Right cardiac atrium (tissue), 5 donors: ENCODE measurements at regions not wholly inside any gene's neighbourhood (a gene's known extent, or its start where the extent isn't known, plus 50 kb on each side); places are given as distances from the start of the nearest gene placed in this dataset.

Experiments
- ATAC-seq, 2 donors: fragments of 200-7000 bp; cut with Tn5 transposase; one replicate each; pipeline versions ENCODE4 v1.8.0 to v1.9.1; 2020; ENCODE audit warnings: moderate library complexity in 2 of 2, mild to moderate bottlenecking in 1 of 2
- DNase-seq, 3 donors: peaks; one replicate each; pipeline ENCODE4 v3.0.0-alpha.2; 2020
- H3K27ac ChIP-seq: one replicate; pipeline ENCODE4 v1.5.1; 2013; ENCODE audit warnings: mild to moderate bottlenecking, low read length, control low read depth, moderate library complexity
- H3K27me3 ChIP-seq: one replicate; pipeline ENCODE4 v1.6.1; 2013; ENCODE audit not compliant: control insufficient read depth, insufficient read depth
- H3K4me1 ChIP-seq: one replicate; pipeline ENCODE4 v1.6.1; 2013; ENCODE audit warnings: low read length; ENCODE audit not compliant: control insufficient read depth, insufficient read depth
- H3K4me3 ChIP-seq: one replicate; pipeline ENCODE4 v1.5.1; 2013; ENCODE audit warnings: low read length, control low read depth
- H3K9me3 ChIP-seq: one replicate; pipeline ENCODE4 v1.6.1; 2013; ENCODE audit warnings: low read length; ENCODE audit not compliant: control insufficient read depth
- WGBS: extraction: QIAGEN DNeasy Blood & Tissue Kit; methylation state at CpG from one replicate; pipeline ENCODE4 v1.1.7; 2013; 5-methylcytosine and 5-hydroxymethylcytosine counted together
- intact Hi-C, 4 donors: fragments of 100-400 bp; cut with DNase I; formaldehyde crosslinking; loops; one replicate each; pipeline versions ENCODE4 v1.11.0 to v1.14.0; 2022 to 2023
- donor health status: healthy with polysubstance abuse.
- donor health status: DM: no; HTN: yes; CAD: no.
- donor health status: DM: no; HTN: no; CAD: no.
- donor health status: DM: no; HTN: yes; CAD: no; lungs with severe emphysema.
- donor health status: DM: yes; HTN: yes; CAD: no.

- no peak overlapping the region for H3K27ac ChIP-seq
- DNase-seq (no peak), ATAC-seq (no peak)
- no peaks in the 10 kb centered on the region for H3K4me1 ChIP-seq
- H3K27me3 ChIP-seq = no peaks in the 10 kb centered on the region
- intact Hi-C loops = no loop called here
- WGBS = 81% methylated on average over 3 of the region's 3 CpGs
- H3K9me3 ChIP-seq = no peaks in the 10 kb centered on the region
- no peak overlapping the region for H3K4me3 ChIP-seq
Observed at GRCh38 chr5:65086234-65086890, 317.6 kb downstream of the CWC27 start.

DNA sequence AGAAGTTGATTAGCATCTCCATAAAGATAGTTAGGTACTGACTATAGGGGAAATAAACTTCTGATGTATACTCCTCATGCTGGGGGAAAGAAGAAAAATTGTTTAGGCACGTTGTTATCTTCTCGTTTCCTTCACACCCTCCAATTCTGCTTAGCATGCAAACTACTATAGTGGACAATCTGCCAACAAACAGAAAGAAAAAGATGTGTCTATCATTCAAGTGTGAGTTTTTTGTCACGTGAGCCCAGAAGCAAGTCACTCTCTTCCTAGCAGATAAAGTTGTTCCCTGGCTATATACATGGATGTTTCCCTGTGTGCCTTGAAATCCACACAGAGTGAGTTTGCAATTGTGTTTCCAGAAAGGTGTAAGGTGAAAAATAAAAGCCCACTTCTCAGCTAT lies 318.4 kb downstream of the CWC27 start:
- Histone ChIP-seq H3K4me3 (no peak overlapping the region), H3K27me3 (no peaks in the 10 kb centered on the region), H3K4me1 (no peaks in the 10 kb centered on the region), H3K27ac (no peak overlapping the region), H3K9me3 (no peaks in the 10 kb centered on the region)
- ATAC-seq (no peak), DNase-seq (no peak)
- intact Hi-C loops = no loop called here
- WGBS = 35% methylated on average over 3 of the region's 3 CpGs

- Histone ChIP-seq H3K27me3 (no peaks in the 10 kb centered on the region), H3K4me1 (no peaks in the 10 kb centered on the region), H3K27ac (no peak overlapping the region), H3K4me3 (no peak overlapping the region), H3K9me3 (no peaks in the 10 kb centered on the region)
- intact Hi-C loops = no loop called here
- WGBS = 76% methylated on average over 5 of the region's 5 CpGs
- ATAC-seq (no peak), DNase-seq (no peak)
Observed at GRCh38 chr5:65094279-65094678, 325.5 kb downstream of the CWC27 start.

GRCh38 chr5:65098393-65098792 lies 329.7 kb downstream of the CWC27 start:
- Histone ChIP-seq H3K27me3 (no peaks in the 10 kb centered on the region), H3K4me1 (peaks cover 2% of the 10 kb centered on the region), H3K27ac (no peak overlapping the region), H3K9me3 (no peaks in the 10 kb centered on the region), H3K4me3 (no peak overlapping the region)
- 76% methylated on average over 3 of the region's 3 CpGs for WGBS
- DNase-seq (no peak), ATAC-seq (no peak)
- intact Hi-C loops = no loop called here
